GM23248 (cell line): ENCODE measurements at regions not wholly inside any gene's neighbourhood (a gene's known extent, or its start where the extent isn't known, plus 50 kb on each side); places are given as distances from the start of the nearest gene placed in this dataset.

ENCODE experiments used
- DNase-seq: peaks from one replicate; pipeline ENCODE4 v3.0.0-alpha.2; 2015
- H2AFZ ChIP-seq: fragments of 200-600 bp; sonication (generic); 2 replicates; pipeline ENCODE4 v1.6.1; 2016; ENCODE audit warnings: antibody characterized with exemption
- H3F3A ChIP-seq: fragments of 200-600 bp; sonication (generic); 2 replicates; pipeline ENCODE4 v1.6.1; 2016; ENCODE audit warnings: mild to moderate bottlenecking, antibody characterized with exemption, mixed run types; ENCODE audit not compliant: insufficient read depth
- H3K27ac ChIP-seq: fragments of 200-600 bp; sonication (generic); 2 replicates; pipeline ENCODE4 v1.5.1; 2016; ENCODE audit warnings: mild to moderate bottlenecking
- H3K27me3 ChIP-seq: fragments of 200-600 bp; sonication (generic); replicated peaks from 2 replicates; pipeline ENCODE4 v1.6.1; 2016; ENCODE audit warnings: mild to moderate bottlenecking; ENCODE audit not compliant: insufficient read depth
- H3K36me3 ChIP-seq: fragments of 200-600 bp; sonication (generic); 2 replicates; pipeline ENCODE4 v1.6.1; 2016; ENCODE audit warnings: low read depth, mild to moderate bottlenecking
- H3K4me1 ChIP-seq: fragments of 200-600 bp; sonication (generic); 2 replicates; pipeline ENCODE4 v1.6.1; 2016; ENCODE audit warnings: mild to moderate bottlenecking; ENCODE audit not compliant: insufficient read depth
- H3K4me2 ChIP-seq: fragments of 200-600 bp; sonication (generic); one replicate; pipeline ENCODE4 v1.6.1; 2016; ENCODE audit warnings: mild to moderate bottlenecking; ENCODE audit not compliant: unreplicated experiment
- H3K4me3 ChIP-seq: fragments of 200-600 bp; sonication (generic); 2 replicates; pipeline ENCODE4 v1.5.1; 2016; ENCODE audit warnings: mild to moderate bottlenecking
- H3K79me2 ChIP-seq: fragments of 200-600 bp; sonication (generic); 2 replicates; pipeline ENCODE4 v1.6.1; 2016; ENCODE audit warnings: mild to moderate bottlenecking; ENCODE audit not compliant: insufficient read depth
- H3K9ac ChIP-seq: fragments of 200-600 bp; sonication (generic); 2 replicates; pipeline ENCODE4 v1.6.1; 2016; ENCODE audit warnings: mild to moderate bottlenecking
- H3K9me2 ChIP-seq: fragments of 200-600 bp; sonication (generic); 2 replicates; pipeline ENCODE4 v1.6.1; 2016; ENCODE audit warnings: mixed run types, mild to moderate bottlenecking, moderate library complexity; ENCODE audit not compliant: insufficient read depth
- H3K9me3 ChIP-seq: fragments of 200-600 bp; sonication (generic); one replicate; pipeline ENCODE4 v1.6.1; 2017; ENCODE audit warnings: low read depth
- H4K20me1 ChIP-seq: fragments of 200-600 bp; sonication (generic); 2 replicates; pipeline ENCODE4 v1.6.0; 2016; ENCODE audit not compliant: insufficient read depth
- EZH2 ChIP-seq: fragments of 200-600 bp; sonication (generic); IDR thresholded peaks from 2 replicates; pipeline ENCODE4 v1.6.1; 2018; ENCODE audit warnings: antibody characterized with exemption, mild to moderate bottlenecking; ENCODE audit not compliant: insufficient read depth, poor library complexity, severe bottlenecking
- EZH2phosphoT487 ChIP-seq: fragments of 200-600 bp; sonication (generic); IDR thresholded peaks from 2 replicates; pipeline ENCODE4 v1.6.1; 2018; ENCODE audit warnings: antibody characterized with exemption, moderate library complexity, mild to moderate bottlenecking, low read depth; ENCODE audit not compliant: insufficient read depth
- WGBS, 2 experiments: methylation state at CpG; one replicate each; pipeline ENCODE4 v1.1.6; 2015 to 2017; ENCODE audit warnings: low lambda C conversion rate in 2 of 2, low coverage in 1 of 2; ENCODE audit errors: missing lambda C conversion rate in 2 of 2; 5-methylcytosine and 5-hydroxymethylcytosine counted together
- in situ Hi-C: fragments of 300-500 bp; cut with MboI; formaldehyde crosslinking; loops from 2 replicates; pipeline ENCODE4 v1.15.0; 2020

GRCh38 chr7:11914645-11915044, 82.6 kb upstream of the THSD7A start:
- H3K9me2 ChIP-seq, result no peaks in the 10 kb centered on the region
- no peaks in the 10 kb centered on the region for H3K27me3 ChIP-seq
- no peak overlapping the region for H3K4me2 ChIP-seq
- no peak overlapping the region for H3K27ac ChIP-seq
- H3K79me2 ChIP-seq, result no peaks in the 10 kb centered on the region
- H3K4me3 ChIP-seq, result no peak overlapping the region
- H3K36me3 ChIP-seq, result no peaks in the 10 kb centered on the region
- 46 to 51% methylated on average over 4 of the region's 4 CpGs for WGBS, 2 experiments
- H3F3A ChIP-seq, result no peaks in the 10 kb centered on the region
- H3K9ac ChIP-seq, result no peak overlapping the region
- no peaks in the 10 kb centered on the region for H4K20me1 ChIP-seq
- in situ Hi-C loops, result no loop called here
- no peak for DNase-seq
- no peaks in the 10 kb centered on the region for H3K9me3 ChIP-seq
- TF ChIP-seq EZH2phosphoT487 (no peak), EZH2 (no peak)
- no peaks in the 10 kb centered on the region for H3K4me1 ChIP-seq
- H2AFZ ChIP-seq, result no peak overlapping the region

- Histone ChIP-seq H3K36me3 (no peaks in the 10 kb centered on the region), H3K9me3 (no peaks in the 10 kb centered on the region), H3K4me3 (no peak overlapping the region), H3F3A (no peaks in the 10 kb centered on the region), H3K9ac (no peak overlapping the region), H3K4me2 (no peak overlapping the region), H3K79me2 (no peaks in the 10 kb centered on the region), H3K4me1 (no peaks in the 10 kb centered on the region), H3K27ac (no peak overlapping the region), H2AFZ (no peak overlapping the region), H3K9me2 (no peaks in the 10 kb centered on the region), H3K27me3 (no peaks in the 10 kb centered on the region), H4K20me1 (no peaks in the 10 kb centered on the region)
- in situ Hi-C loops, result no loop called here
- DNase-seq, result no peak
- WGBS, 2 experiments, result 6 to 7% methylated on average over 1 of the region's 1 CpG
- TF ChIP-seq EZH2, result no peak
- no peak for TF ChIP-seq EZH2phosphoT487
These were observed 91.5 kb upstream of the THSD7A start for GRCh38 chr7:11923376-11923930.

- Histone ChIP-seq H3K27me3 (no peaks in the 10 kb centered on the region), H3K4me1 (no peaks in the 10 kb centered on the region), H3K36me3 (no peaks in the 10 kb centered on the region), H3K79me2 (no peaks in the 10 kb centered on the region), H3K4me3 (no peak overlapping the region), H3K4me2 (no peak overlapping the region), H3F3A (no peaks in the 10 kb centered on the region), H4K20me1 (no peaks in the 10 kb centered on the region), H3K9ac (no peak overlapping the region), H3K27ac (no peak overlapping the region), H3K9me3 (no peaks in the 10 kb centered on the region), H3K9me2 (no peaks in the 10 kb centered on the region), H2AFZ (no peak overlapping the region)
- TF ChIP-seq EZH2phosphoT487 (no peak), EZH2 (no peak)
- in situ Hi-C loops, result no loop called here
- 2 to 3% methylated on average over 3 of the region's 3 CpGs for WGBS, 2 experiments
- DNase-seq, result no peak
These were observed 99.3 kb upstream of the THSD7A start for GRCh38 chr7:11931307-11931706.

GRCh38 chr7:11934796-11935195, 102.8 kb upstream of the THSD7A start:
- H3K27ac ChIP-seq, result no peak overlapping the region
- no peaks in the 10 kb centered on the region for H3K27me3 ChIP-seq
- no peaks in the 10 kb centered on the region for H3K4me1 ChIP-seq
- 0 to 1% methylated on average over 2 of the region's 2 CpGs for WGBS, 2 experiments
- no peak overlapping the region for H3K4me3 ChIP-seq
- no peak overlapping the region for H3K4me2 ChIP-seq
- TF ChIP-seq EZH2phosphoT487, result no peak
- TF ChIP-seq EZH2, result no peak
- H3K9ac ChIP-seq, result no peak overlapping the region
- no peak for DNase-seq
- H3K9me3 ChIP-seq, result no peaks in the 10 kb centered on the region
- no peaks in the 10 kb centered on the region for H3K9me2 ChIP-seq
- H3K79me2 ChIP-seq, result no peaks in the 10 kb centered on the region
- in situ Hi-C loops, result no loop called here
- H4K20me1 ChIP-seq, result no peaks in the 10 kb centered on the region
- H3K36me3 ChIP-seq, result no peaks in the 10 kb centered on the region
- H3F3A ChIP-seq, result no peaks in the 10 kb centered on the region
- no peak overlapping the region for H2AFZ ChIP-seq

GRCh38 chr7:11935905-11936304, 103.9 kb upstream of the THSD7A start:
- in situ Hi-C loops, result no loop called here
- DNase-seq, result no peak
- Histone ChIP-seq H3F3A (no peaks in the 10 kb centered on the region), H3K4me3 (no peak overlapping the region), H3K9ac (no peak overlapping the region), H3K27me3 (no peaks in the 10 kb centered on the region), H3K27ac (no peak overlapping the region), H3K36me3 (no peaks in the 10 kb centered on the region), H3K79me2 (no peaks in the 10 kb centered on the region), H3K4me1 (no peaks in the 10 kb centered on the region), H3K9me2 (no peaks in the 10 kb centered on the region), H3K4me2 (no peak overlapping the region), H3K9me3 (no peaks in the 10 kb centered on the region), H4K20me1 (no peaks in the 10 kb centered on the region), H2AFZ (no peak overlapping the region)
- no peak for TF ChIP-seq EZH2phosphoT487
- TF ChIP-seq EZH2, result no peak
